ENCODE measurements at regions not wholly inside any gene's neighbourhood (a gene's known extent, or its start where the extent isn't known, plus 50 kb on each side); places are given as distances from the start of the nearest gene placed in this dataset.
"Not testable (repeated sequence)": the region's sequence is repeated elsewhere in the genome, so short reads cannot be mapped to it uniquely, and the experiment has no call there.

GRCh38 chr13:57897225-57897624 lies 265.7 kb downstream of the PCDH17 start:
- H3K4me3 ChIP-seq: no peak overlapping the region

GRCh38 chr13:57899096-57899495 lies 267.6 kb downstream of the PCDH17 start:
- H3K4me3 ChIP-seq: no peak overlapping the region
- no peak overlapping the region for H3K27ac ChIP-seq

More at GRCh38 chr13:57897225-57897624, 265.7 kb downstream of the PCDH17 start:
- H3K27ac ChIP-seq: no peak overlapping the region

GRCh38 chr13:57909833-57910232 lies 278.3 kb downstream of the PCDH17 start:
- not testable (repeated sequence) for H3K4me3 ChIP-seq

GRCh38 chr13:57918086-57918485 lies 286.5 kb downstream of the PCDH17 start:
- H3K27ac ChIP-seq: no peak overlapping the region
- H3K4me3 ChIP-seq: no peak overlapping the region

More at GRCh38 chr13:57909833-57910232, 278.3 kb downstream of the PCDH17 start:
- not testable (repeated sequence) for H3K27ac ChIP-seq

- H3K4me3 ChIP-seq: no peak overlapping the region
- H3K27ac ChIP-seq: no peak overlapping the region
These were observed 287.4 kb downstream of the PCDH17 start for GRCh38 chr13:57918913-57919312.

- Histone ChIP-seq H3K27ac (no peak overlapping the region), H3K4me3 (no peak overlapping the region)
These were observed 293.7 kb downstream of the PCDH17 start for GRCh38 chr13:57925250-57925649.

- Histone ChIP-seq H3K4me3 (no peak overlapping the region), H3K27ac (no peak overlapping the region)
These were observed 294.2 kb downstream of the PCDH17 start for GRCh38 chr13:57925751-57926150.

GRCh38 chr13:57932061-57932460 lies 300.5 kb downstream of the PCDH17 start:
- Histone ChIP-seq H3K4me3 (no peak overlapping the region), H3K27ac (no peak overlapping the region)

GRCh38 chr13:57933606-57934005 lies 302.1 kb downstream of the PCDH17 start:
- H3K4me3 ChIP-seq: no peak overlapping the region
- H3K27ac ChIP-seq: no peak overlapping the region

GRCh38 chr13:57935965-57936364 lies 304.4 kb downstream of the PCDH17 start:
- Histone ChIP-seq H3K4me3 (no peak overlapping the region), H3K27ac (no peak overlapping the region)

GRCh38 chr13:57946361-57946760 lies 314.8 kb downstream of the PCDH17 start:
- H3K4me3 ChIP-seq: no peak overlapping the region
- H3K27ac ChIP-seq: no peak overlapping the region

GRCh38 chr13:57948884-57949283 lies 317.3 kb downstream of the PCDH17 start:
- no peak overlapping the region for H3K4me3 ChIP-seq
- H3K27ac ChIP-seq: no peak overlapping the region

- Histone ChIP-seq H3K4me3 (no peak overlapping the region), H3K27ac (no peak overlapping the region)
These were observed 338.4 kb downstream of the PCDH17 start for GRCh38 chr13:57969951-57970350.

- Histone ChIP-seq H3K4me3 (no peak overlapping the region), H3K27ac (no peak overlapping the region)
These were observed 338.9 kb downstream of the PCDH17 start for GRCh38 chr13:57970404-57970803.

GRCh38 chr13:57982782-57983181 lies 351.2 kb downstream of the PCDH17 start:
- Histone ChIP-seq H3K27ac (no peak overlapping the region), H3K4me3 (no peak overlapping the region)

GRCh38 chr13:57988276-57988675 lies 356.7 kb downstream of the PCDH17 start:
- no peak overlapping the region for H3K27ac ChIP-seq
- H3K4me3 ChIP-seq: no peak overlapping the region

- Histone ChIP-seq H3K27ac (no peak overlapping the region), H3K4me3 (no peak overlapping the region)
These were observed 359.5 kb downstream of the PCDH17 start for GRCh38 chr13:57991041-57991440.

- Histone ChIP-seq H3K27ac (no peak overlapping the region), H3K4me3 (no peak overlapping the region)
These were observed 360.9 kb downstream of the PCDH17 start for GRCh38 chr13:57992416-57992815.

GRCh38 chr13:57996717-57997116 lies 365.2 kb downstream of the PCDH17 start:
- Histone ChIP-seq H3K27ac (no peak overlapping the region), H3K4me3 (no peak overlapping the region)

GRCh38 chr13:58004751-58005150 lies 373.2 kb downstream of the PCDH17 start:
- no peak overlapping the region for H3K4me3 ChIP-seq
- H3K27ac ChIP-seq: no peak overlapping the region

- Histone ChIP-seq H3K4me3 (no peak overlapping the region), H3K27ac (no peak overlapping the region)
These were observed 386.5 kb downstream of the PCDH17 start for GRCh38 chr13:58018020-58018419.

GRCh38 chr13:58018865-58019264 lies 387.3 kb downstream of the PCDH17 start:
- Histone ChIP-seq H3K4me3 (no peak overlapping the region), H3K27ac (no peak overlapping the region)

GRCh38 chr13:58024103-58024502 lies 392.6 kb downstream of the PCDH17 start:
- no peak overlapping the region for H3K27ac ChIP-seq

More at GRCh38 chr13:58024103-58024502, 392.6 kb downstream of the PCDH17 start:
- no peak overlapping the region for H3K4me3 ChIP-seq

Data from skin epidermis (tissue), 12 donors.